ENCODE measurements at regions not wholly inside any gene's neighbourhood (a gene's known extent, or its start where the extent isn't known, plus 50 kb on each side); places are given as distances from the start of the nearest gene placed in this dataset.

- no peaks in the 10 kb centered on the region for H3K9me3 ChIP-seq (ENCODE audit: insufficient read depth, low read depth, low read length)
- H3K36me3 ChIP-seq (ENCODE audit: insufficient read depth, low read length) = no peaks in the 10 kb centered on the region
- no peak overlapping the region for H3K9ac ChIP-seq (ENCODE audit: low read depth, low read length, poor library complexity, severe bottlenecking)
- no peak overlapping the region for H2AFZ ChIP-seq (ENCODE audit: low read length)
- H3K4me1 ChIP-seq (ENCODE audit: insufficient read depth, low read length, poor library complexity, severe bottlenecking) = no peaks in the 10 kb centered on the region
- no peaks in the 10 kb centered on the region for H3K79me2 ChIP-seq (ENCODE audit: insufficient read depth, low read length)
- H3K27me3 ChIP-seq (ENCODE audit: insufficient read depth, low read length, poor library complexity, severe bottlenecking) = no peaks in the 10 kb centered on the region
- no peak overlapping the region for H3K4me3 ChIP-seq (ENCODE audit: low read length, poor library complexity, severe bottlenecking)
- TF ChIP-seq EZH2phosphoT487 (IDR thresholded peaks at IDR 0.05; ENCODE audit: borderline replicate concordance) (no peak), CTCF (conservative IDR thresholded peaks at IDR 0.05; ENCODE audit: low read length) (no peak)
- no peaks in the 10 kb centered on the region for H4K20me1 ChIP-seq (ENCODE audit: insufficient read depth, low read length, poor library complexity, severe bottlenecking)
- H3K9me2 ChIP-seq (replicated peaks; ENCODE audit: low read depth, low read length) = no peaks in the 10 kb centered on the region
- H3K4me2 ChIP-seq (ENCODE audit: low read depth, low read length, poor library complexity, severe bottlenecking) = no peak overlapping the region
- no peaks in the 10 kb centered on the region for H3F3A ChIP-seq (ENCODE audit: low read depth)
Observed at GRCh38 chr12:31220061-31220460, 105.9 kb downstream of the SINHCAF start.

- no peak overlapping the region for H3K4me3 ChIP-seq (ENCODE audit: low read length, poor library complexity, severe bottlenecking)
- H3K9me2 ChIP-seq (replicated peaks; ENCODE audit: low read depth, low read length) = no peaks in the 10 kb centered on the region
- H3K79me2 ChIP-seq (ENCODE audit: insufficient read depth, low read length) = no peaks in the 10 kb centered on the region
- H4K20me1 ChIP-seq (ENCODE audit: insufficient read depth, low read length, poor library complexity, severe bottlenecking) = no peaks in the 10 kb centered on the region
- H2AFZ ChIP-seq (ENCODE audit: low read length) = no peak overlapping the region
- H3K4me1 ChIP-seq (ENCODE audit: insufficient read depth, low read length, poor library complexity, severe bottlenecking) = no peaks in the 10 kb centered on the region
- TF ChIP-seq CTCF (conservative IDR thresholded peaks at IDR 0.05; ENCODE audit: low read length) (no peak), EZH2phosphoT487 (IDR thresholded peaks at IDR 0.05; ENCODE audit: borderline replicate concordance) (no peak)
- no peak overlapping the region for H3K9ac ChIP-seq (ENCODE audit: low read depth, low read length, poor library complexity, severe bottlenecking)
- H3F3A ChIP-seq (ENCODE audit: low read depth) = no peaks in the 10 kb centered on the region
- no peaks in the 10 kb centered on the region for H3K9me3 ChIP-seq (ENCODE audit: insufficient read depth, low read depth, low read length)
- H3K27me3 ChIP-seq (ENCODE audit: insufficient read depth, low read length, poor library complexity, severe bottlenecking) = no peaks in the 10 kb centered on the region
- no peaks in the 10 kb centered on the region for H3K36me3 ChIP-seq (ENCODE audit: insufficient read depth, low read length)
- no peak overlapping the region for H3K4me2 ChIP-seq (ENCODE audit: low read depth, low read length, poor library complexity, severe bottlenecking)
Observed at GRCh38 chr12:31220633-31221550, 105.1 kb downstream of the SINHCAF start.

GRCh38 chr12:31221551-31221945 lies 104.4 kb downstream of the SINHCAF start:
- Histone ChIP-seq H3K4me2 (ENCODE audit: low read depth, low read length, poor library complexity, severe bottlenecking) (no peak overlapping the region), H3F3A (ENCODE audit: low read depth) (no peaks in the 10 kb centered on the region), H3K4me3 (ENCODE audit: low read length, poor library complexity, severe bottlenecking) (no peak overlapping the region), H3K79me2 (ENCODE audit: insufficient read depth, low read length) (no peaks in the 10 kb centered on the region), H3K9ac (ENCODE audit: low read depth, low read length, poor library complexity, severe bottlenecking) (no peak overlapping the region), H3K27me3 (ENCODE audit: insufficient read depth, low read length, poor library complexity, severe bottlenecking) (no peaks in the 10 kb centered on the region), H3K36me3 (ENCODE audit: insufficient read depth, low read length) (no peaks in the 10 kb centered on the region), H3K9me2 (replicated peaks; ENCODE audit: low read depth, low read length) (no peaks in the 10 kb centered on the region), H3K9me3 (ENCODE audit: insufficient read depth, low read depth, low read length) (no peaks in the 10 kb centered on the region), H3K4me1 (ENCODE audit: insufficient read depth, low read length, poor library complexity, severe bottlenecking) (no peaks in the 10 kb centered on the region), H4K20me1 (ENCODE audit: insufficient read depth, low read length, poor library complexity, severe bottlenecking) (no peaks in the 10 kb centered on the region), H2AFZ (ENCODE audit: low read length) (no peak overlapping the region)
- TF ChIP-seq CTCF (conservative IDR thresholded peaks at IDR 0.05; ENCODE audit: low read length) = no peak
- TF ChIP-seq EZH2phosphoT487 (IDR thresholded peaks at IDR 0.05; ENCODE audit: borderline replicate concordance) = no peak
